Fibroblast of skin of left quadriceps (primary cell): ENCODE measurements at regions not wholly inside any gene's neighbourhood (a gene's known extent, or its start where the extent isn't known, plus 50 kb on each side); places are given as distances from the start of the nearest gene placed in this dataset.

Source experiments
- DNase-seq, 2 experiments: peaks; one replicate each; pipeline ENCODE4 v3.0.0-alpha.2; 2013; ENCODE audit warnings: low read depth in 2 of 2

DNA sequence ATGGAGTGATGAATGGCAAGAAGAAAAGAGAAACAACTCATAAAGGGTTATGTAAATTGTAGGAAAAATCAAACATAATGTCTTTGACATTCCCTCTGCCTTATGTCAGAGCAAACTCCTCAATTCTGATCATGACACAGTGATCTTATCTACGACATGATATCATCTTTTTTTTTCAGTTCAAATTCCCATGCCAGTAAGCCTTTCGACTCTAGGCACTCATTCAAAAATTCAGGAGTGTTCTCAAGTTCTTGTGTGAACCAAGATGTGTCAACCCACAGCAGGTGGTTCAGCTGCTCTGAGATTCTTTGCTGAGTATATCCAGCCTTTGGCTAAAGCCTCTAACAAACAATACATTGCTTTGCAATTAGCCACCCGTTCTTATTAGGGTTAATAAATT lies 97.1 kb upstream of the ESRRG start:
- no peak for DNase-seq

DNA sequence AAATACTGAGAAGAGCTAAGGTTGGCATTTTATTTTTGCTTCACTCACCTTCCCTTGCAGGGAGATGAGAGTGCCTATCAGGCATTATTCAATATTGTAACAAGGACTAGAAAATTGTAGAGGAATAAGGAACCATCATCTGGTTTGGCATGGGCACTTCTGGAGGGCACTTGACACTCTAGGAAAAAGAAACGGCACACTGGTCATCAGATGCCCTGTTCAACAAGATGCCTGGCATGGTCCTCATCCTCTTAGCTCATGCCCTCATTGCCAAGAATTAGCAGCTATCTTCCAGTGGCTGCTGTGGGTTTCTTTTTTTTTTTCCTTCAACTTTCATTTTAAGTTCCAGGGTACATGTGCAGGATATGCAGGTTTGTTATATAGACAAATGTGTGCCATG lies 95.1 kb upstream of the ESRRG start:
- DNase-seq, result no peak

DNA sequence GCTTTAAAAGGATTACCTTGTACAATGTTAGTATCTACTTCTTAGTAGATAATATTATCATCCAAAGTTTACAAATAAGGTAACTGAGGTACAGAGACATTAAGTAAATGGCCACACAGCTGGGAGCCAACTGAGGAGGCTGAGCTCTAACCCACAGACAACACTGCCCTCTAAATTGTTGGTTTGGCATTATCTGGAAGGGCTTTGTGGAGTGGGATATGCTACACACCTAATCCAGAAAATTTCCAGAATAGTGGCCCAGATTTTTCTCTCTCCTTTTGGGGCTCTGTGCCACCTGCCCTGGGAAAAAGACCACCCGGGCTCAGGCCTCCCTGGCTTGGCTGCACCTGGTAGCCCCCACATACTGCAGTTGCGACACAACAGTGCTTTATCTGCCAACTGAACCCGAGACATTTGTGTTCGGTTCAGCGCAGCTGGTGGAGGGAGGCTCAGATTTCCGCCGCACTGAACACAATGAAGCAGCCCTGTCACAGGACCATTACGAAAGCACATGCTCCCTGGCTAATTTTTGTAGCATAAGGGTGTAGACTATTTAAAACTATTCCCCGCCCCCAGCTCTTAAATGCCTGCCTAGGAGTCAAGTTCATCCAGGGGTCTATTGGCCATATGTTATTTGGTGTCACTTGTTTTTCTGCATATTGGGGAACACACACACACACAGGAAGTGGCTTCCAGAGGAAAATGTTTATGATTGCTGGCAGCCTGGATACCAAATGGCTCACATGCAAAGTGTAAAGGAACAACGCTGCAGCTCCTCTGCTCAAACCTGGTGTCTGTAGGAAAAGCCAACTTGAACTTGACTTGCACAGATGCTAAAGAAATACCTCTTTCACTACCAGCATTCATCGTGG lies 92.3 kb upstream of the ESRRG start:
- peak; percentile 6 to 9 for DNase-seq

DNA sequence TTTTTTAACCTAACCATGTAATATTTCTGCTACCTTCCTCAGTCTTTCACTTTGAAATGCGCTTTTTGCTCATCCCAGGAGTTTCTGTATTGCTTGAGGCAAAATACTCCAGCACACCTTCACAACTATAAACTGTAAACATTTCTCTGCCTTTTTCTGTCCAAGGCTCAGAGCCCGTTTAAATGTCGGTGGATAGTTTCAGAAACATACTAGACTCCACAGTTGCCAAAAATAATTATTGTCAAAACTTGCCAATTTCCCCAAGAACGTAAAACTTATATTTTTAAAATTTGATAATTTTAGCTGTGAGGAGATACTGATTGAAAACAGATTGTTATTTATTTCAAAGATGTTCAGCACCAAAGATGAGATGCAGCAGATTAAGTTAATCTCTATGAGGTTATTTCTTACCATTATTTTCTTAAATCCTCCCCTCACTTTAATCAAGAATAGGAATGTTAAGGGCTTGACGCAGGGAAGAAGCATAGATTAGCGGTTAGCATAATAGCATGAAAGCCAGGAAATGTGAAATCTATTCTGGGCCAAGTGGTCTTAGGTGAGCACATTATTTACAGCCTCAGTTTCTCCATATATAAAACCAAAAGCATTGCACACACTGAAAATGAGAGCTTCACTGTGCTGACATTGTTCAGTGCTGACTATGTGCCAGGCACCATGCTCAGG lies 91.5 kb upstream of the ESRRG start:
- no peak for DNase-seq

DNA sequence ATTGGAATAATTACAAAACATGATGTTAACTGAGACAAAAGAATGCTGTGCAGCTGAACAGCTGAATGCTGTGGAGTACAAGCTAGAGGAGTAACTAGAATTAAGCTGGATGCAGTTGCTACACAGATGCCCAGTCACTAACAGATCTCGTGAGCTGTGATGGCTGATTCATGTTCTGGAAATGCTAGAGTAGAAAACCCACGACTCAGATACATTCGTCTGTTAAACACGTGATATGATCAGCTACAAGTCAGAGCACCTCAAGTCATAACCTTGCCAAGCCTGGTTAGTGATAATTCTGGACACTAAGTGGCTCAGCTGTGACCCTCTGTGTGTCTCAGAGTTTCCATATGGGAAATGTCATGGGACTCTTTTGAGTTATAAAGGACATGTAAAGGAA lies 89.7 kb upstream of the ESRRG start:
- peak; percentile 1 to 5 for DNase-seq

DNA sequence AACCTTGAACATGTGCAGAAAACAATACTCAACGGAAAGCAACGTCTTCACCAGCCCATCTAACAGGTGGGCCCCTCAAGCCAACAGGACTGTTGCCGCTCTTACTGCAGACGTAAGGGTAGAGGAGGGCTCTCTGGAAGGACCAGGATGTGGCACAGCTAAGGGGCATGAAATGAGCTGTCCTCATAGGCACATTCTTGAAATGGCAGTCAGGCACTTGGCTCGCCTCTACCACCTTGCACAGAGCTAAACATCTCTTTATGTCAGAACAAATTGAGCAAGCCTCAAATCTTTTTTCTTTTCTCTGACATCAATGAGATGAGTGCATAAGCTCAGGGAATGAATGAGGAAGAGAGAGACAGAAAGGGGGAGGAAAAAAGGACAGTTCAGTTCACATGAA lies 86.4 kb upstream of the ESRRG start:
- no peak for DNase-seq

DNA sequence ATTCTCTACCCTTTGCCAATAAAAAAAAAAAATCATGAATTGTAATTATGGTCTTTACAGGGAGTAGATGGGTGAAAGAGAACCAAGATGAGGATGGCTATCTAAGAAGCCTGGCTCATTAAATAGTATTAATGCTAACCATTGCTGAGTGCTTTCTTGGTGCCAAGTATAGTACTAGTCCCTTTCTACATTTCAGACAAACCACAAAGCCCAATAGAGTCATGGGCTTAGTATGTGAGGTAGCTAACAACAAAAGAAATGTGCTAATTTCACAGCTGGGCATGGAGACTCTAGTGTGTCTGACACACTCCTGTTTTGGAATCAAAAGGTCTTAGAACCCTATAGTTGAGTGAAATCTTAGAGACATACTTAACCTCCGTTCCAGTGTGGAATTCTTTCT lies 84.5 kb upstream of the ESRRG start:
- no peak for DNase-seq

DNA sequence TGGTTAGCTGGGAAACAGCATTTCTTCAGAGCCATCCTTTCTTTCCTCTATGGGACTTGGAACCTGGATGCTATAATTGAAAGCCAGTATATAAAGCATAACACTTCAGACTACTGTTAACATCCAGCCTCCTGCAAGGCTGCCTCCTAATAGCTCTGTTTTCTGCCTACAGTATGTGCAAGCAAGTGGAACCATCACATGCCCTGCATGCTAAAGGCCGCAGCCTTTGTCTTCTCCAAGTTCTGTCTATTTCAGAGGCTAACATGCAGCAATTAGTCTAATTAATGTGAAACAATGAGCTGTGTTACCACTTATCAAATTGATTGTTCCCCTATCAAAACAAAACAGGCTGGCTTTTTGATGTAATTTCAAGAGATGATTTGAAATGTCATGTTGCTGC lies 82.7 kb upstream of the ESRRG start:
- DNase-seq, result no peak

DNA sequence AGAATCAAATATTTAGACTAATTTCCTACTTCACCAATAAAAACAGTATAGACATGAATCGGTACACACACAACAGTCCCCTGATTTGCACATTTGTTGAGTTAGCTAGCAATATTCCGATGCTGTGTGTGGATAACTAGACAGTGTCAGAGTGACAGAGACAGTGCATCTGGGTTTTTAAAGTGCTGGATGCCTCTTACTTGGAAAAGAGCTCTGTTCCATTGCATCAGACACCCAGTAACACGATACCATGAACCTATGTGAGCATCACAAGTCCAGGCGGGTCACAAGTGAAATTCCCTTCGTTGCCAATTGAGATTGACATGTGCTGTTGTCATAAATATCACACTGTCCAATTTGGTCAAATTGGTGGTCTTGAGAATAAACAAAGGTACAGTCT lies 82.0 kb upstream of the ESRRG start:
- DNase-seq, result no peak

DNA sequence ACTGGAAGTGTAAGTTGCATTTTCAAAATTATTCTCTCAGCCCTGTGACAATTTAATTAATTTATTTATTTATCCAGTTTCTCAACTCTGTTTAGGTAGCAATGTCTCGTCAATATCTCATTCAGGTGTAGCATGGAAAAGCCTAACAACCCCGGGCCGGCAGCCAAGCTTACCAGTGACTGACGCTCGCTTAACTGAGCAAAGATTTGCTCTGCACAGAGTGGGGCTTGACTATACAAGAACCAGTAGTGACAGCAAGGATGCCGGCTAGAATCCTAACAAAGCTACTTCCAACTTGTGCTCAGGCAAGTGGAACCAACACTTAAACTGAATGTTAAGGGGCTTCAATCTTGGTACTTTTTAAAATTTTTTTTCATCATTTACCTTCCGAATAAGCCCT lies 80.9 kb upstream of the ESRRG start:
- DNase-seq, result no peak

DNA sequence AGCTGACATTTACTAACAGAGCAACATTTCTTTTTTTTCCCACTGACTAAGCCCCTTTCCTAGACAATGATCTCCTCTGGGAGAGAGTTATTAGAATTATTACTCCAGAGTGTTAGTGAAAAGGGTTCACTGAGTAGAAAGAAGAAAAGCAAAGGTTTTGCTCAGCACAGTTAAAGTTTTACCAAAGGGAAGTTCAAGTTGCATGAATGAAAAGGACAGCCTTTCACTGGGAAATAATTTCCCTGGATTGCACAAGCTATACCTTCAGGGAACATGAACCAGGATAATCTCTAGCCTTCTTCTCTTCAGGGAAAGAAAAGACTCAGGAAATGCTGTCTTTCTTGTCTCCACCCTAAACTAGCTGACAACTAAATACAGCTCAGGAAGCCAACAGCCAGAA lies 71.4 kb upstream of the ESRRG start:
- DNase-seq, result no peak

DNA sequence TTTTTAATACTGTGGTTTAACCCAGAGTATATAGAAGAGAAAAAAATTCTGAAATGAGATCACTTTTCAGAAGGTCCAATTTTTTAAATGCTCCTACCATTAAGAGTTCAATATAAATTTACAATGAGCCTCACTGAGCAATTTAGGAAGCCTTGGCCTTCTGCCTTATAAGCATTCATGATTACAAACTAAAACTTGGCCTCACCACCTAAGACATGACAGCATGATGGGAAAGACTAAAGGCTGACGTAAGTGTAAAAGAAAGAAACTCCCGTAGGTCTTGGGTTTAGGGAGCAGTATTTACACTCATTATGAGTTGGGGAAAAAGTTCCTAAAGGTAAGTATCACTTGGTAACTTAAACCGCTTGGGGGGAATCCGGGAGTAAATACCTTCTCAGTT lies 70.7 kb upstream of the ESRRG start:
- no peak for DNase-seq

DNA sequence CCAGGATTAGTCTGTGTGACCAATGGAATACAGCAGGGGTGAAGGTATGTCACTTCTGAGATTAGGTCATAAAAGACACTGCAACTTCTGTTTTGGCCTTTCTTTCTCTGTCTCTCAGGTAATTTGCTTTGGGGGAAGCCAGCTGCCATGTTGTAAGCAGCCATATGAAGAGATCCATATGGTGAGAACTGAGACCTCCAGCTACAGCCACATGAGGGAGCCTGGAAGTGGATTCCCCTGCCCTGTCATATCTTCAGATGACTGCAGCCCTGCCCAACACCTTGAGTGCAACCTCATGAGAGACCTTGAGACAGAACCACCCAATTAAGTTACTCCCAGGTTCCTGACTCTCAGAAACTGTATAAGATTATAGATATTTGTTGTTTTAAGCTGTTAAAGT lies 70.1 kb upstream of the ESRRG start:
- DNase-seq, result no peak

DNA sequence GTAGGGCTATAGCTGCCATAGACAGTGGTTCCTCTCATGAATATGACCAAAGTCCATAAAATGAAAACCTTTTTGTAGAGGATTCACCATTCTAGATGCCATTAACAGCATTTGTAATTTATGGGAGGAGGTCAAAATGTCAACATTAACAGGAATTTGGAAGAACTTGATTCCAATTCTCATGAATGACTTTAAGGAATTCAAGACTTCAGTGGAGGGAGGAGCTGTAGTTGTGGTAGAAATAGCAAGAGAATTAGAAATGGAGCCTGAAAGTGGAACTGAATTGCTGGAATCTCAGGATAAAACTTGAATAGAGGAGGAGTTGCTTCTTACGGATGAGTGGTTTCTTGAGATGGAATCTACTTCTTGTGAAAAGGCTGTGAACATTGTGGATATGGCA lies 65.4 kb upstream of the ESRRG start:
- no peak for DNase-seq

DNA sequence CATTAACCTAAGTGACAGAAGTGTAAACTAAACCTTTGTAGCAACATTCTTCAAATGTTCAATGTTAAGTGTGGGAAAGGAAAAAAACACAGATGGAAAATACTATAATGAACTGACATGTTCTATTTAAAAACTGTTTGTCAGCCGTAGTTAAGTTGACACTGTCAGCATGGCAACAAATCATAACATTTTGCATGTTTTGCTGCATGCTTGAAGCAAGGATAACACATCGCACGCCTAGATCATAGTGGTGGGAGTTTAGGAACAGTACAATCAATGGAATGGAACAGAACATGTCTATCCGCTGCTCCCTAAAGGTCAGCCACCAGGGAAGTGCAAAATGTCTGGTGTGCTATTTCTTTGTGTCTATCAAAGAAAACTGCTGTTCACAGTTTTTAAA lies 62.5 kb upstream of the ESRRG start:
- no peak for DNase-seq

DNA sequence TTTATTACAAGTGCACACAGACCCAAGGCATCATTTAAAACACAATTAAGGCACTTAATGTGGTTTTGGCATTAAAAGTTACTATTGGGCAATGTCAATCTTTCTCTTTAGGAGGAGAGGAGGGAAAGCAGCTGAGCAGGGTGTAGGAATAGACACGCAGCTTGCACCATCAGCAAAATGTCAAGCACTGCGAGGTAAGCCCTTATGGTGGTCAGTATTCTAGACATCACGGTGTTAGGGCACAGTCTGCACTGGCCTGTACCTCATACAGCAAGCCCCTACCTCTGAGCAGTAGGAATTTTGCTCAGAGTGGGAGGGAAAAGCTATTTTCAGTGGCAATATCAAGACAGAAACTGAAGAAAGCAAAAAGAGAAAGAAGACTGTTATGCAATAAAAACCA lies 62.0 kb upstream of the ESRRG start:
- DNase-seq, result no peak

DNA sequence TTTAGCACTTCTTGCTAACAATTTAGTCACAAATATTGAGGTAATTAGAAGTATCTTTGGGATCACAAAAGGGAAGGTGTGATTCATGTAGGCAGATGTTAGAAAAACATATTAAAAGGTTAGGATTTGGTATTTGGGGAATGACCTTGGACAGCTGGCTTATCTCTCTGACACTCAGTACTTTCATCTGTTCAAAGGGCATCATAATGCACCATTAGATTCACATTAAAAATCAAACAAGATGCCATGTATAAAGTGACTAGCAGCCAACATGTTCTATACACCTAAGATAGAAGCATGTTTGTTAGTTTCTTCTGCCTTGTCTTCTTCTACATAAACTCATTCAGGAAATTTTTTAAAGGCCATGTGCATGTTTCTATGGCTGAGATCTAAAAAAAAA lies 56.5 kb upstream of the ESRRG start:
- DNase-seq, result no peak

DNA sequence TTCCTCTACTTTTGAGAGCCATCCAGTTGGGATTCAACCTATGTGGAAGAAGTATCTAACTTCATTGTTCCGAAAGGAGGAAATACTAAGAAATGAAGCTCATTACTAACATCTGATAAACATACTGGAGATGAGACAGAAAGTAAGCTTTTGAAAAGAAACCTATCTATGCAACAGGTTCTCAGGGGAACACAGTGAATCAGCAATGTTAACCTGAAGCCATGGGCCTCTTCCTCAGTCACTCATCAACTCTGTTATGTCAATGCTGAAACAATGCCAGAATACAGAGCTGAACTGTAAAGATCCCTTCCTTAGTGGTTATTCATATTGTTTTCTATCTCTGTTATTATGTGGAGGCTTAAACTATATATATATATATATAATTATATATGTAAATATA lies 55.5 kb upstream of the ESRRG start:
- DNase-seq, result no peak

DNA sequence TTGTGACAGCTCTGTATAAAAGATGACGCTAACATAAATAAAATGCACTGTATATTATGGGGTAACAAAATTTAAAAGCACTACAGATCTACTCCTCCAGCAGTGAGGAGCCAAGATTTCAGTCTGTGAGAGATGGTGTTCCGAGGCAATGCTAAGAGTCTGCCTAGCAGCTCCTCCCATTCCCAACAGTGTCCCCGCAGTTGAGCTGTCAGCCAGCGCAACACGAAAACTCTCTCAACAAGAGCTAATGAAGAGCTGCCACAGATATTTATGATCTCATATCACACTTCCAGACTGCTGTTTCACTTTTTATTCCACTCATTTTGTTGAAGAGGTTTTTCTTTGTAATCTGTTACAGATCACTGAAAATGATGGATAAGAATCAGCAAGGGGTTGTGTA lies 53.9 kb upstream of the ESRRG start:
- no peak for DNase-seq
